KMS-11 (cell line): ENCODE measurements at regions not wholly inside any gene's neighbourhood (a gene's known extent, or its start where the extent isn't known, plus 50 kb on each side); places are given as distances from the start of the nearest gene placed in this dataset.

Experiments used
- H2AFZ ChIP-seq: fragments of 200-600 bp; sonication (generic); 2 replicates; pipeline ENCODE4 v1.6.1; 2016; ENCODE audit warnings: antibody characterized with exemption, mixed run types, low read depth
- H3K27ac ChIP-seq: fragments of 200-600 bp; sonication (generic); 2 replicates; pipeline ENCODE4 v1.6.1; 2016; ENCODE audit warnings: mild to moderate bottlenecking, mixed run types
- H3K27me3 ChIP-seq: fragments of 200-600 bp; sonication (generic); 2 replicates; pipeline ENCODE4 v1.6.1; 2017; ENCODE audit warnings: mild to moderate bottlenecking, low read depth, mixed run types, moderate library complexity; ENCODE audit not compliant: insufficient read depth
- H3K36me3 ChIP-seq: fragments of 200-600 bp; sonication (generic); 2 replicates; pipeline ENCODE4 v1.6.1; 2017; ENCODE audit warnings: mild to moderate bottlenecking, mixed run types; ENCODE audit not compliant: insufficient read depth
- H3K4me1 ChIP-seq: fragments of 200-600 bp; sonication (generic); 2 replicates; pipeline ENCODE4 v1.6.1; 2016; ENCODE audit warnings: mild to moderate bottlenecking, low read depth, mixed run types; ENCODE audit not compliant: poor library complexity, severe bottlenecking
- H3K4me2 ChIP-seq: fragments of 200-600 bp; sonication (generic); 2 replicates; pipeline ENCODE4 v1.7.0; 2016; ENCODE audit warnings: mild to moderate bottlenecking, mixed run types
- H3K4me3 ChIP-seq: fragments of 200-600 bp; sonication (generic); IDR thresholded peaks from 2 replicates; pipeline ENCODE4 v1.6.1; 2017; ENCODE audit warnings: low read depth, low read length, mixed read lengths; ENCODE audit not compliant: insufficient read depth
- H3K79me2 ChIP-seq: fragments of 200-600 bp; sonication (generic); 2 replicates; pipeline ENCODE4 v1.6.1; 2016; ENCODE audit warnings: low read depth, mixed run types; ENCODE audit not compliant: insufficient read depth
- H3K9ac ChIP-seq: fragments of 200-600 bp; sonication (generic); 2 replicates; pipeline ENCODE4 v1.6.1; 2016; ENCODE audit warnings: mild to moderate bottlenecking, mixed run types
- H4K20me1 ChIP-seq: fragments of 200-600 bp; sonication (generic); 2 replicates; pipeline ENCODE4 v1.6.1; 2016; ENCODE audit warnings: mild to moderate bottlenecking, mixed run types; ENCODE audit not compliant: insufficient read depth
- CTCF ChIP-seq: fragments of 200-600 bp; sonication (generic); conservative IDR thresholded peaks from 2 replicates; pipeline ENCODE4 v1.6.1; 2017; ENCODE audit warnings: low read depth, mild to moderate bottlenecking, antibody characterized with exemption, low read length, moderate library complexity, mixed read lengths

- Histone ChIP-seq H3K9ac (no peak overlapping the region), H3K4me3 (no peak overlapping the region), H3K36me3 (no peaks in the 10 kb centered on the region), H3K4me1 (no peaks in the 10 kb centered on the region), H3K27me3 (no peaks in the 10 kb centered on the region), H4K20me1 (no peaks in the 10 kb centered on the region), H3K27ac (no peak overlapping the region), H3K79me2 (no peaks in the 10 kb centered on the region), H3K4me2 (no peak overlapping the region), H2AFZ (no peak overlapping the region)
- no peak for TF ChIP-seq CTCF
These were observed 414.5 kb upstream of the ARRDC3 start for GRCh38 chr5:91797576-91797975.

- Histone ChIP-seq H3K27ac (no peak overlapping the region), H3K36me3 (no peaks in the 10 kb centered on the region), H3K4me3 (no peak overlapping the region), H3K9ac (no peak overlapping the region), H4K20me1 (no peaks in the 10 kb centered on the region), H3K79me2 (no peaks in the 10 kb centered on the region), H2AFZ (no peak overlapping the region), H3K27me3 (no peaks in the 10 kb centered on the region), H3K4me1 (no peaks in the 10 kb centered on the region), H3K4me2 (no peak overlapping the region)
- TF ChIP-seq CTCF, result no peak
These were observed 411.9 kb upstream of the ARRDC3 start for GRCh38 chr5:91794856-91795548.

- Histone ChIP-seq H3K4me3 (no peak overlapping the region), H3K27ac (no peak overlapping the region), H3K4me1 (no peaks in the 10 kb centered on the region), H3K27me3 (no peaks in the 10 kb centered on the region), H3K4me2 (no peak overlapping the region), H4K20me1 (no peaks in the 10 kb centered on the region), H3K36me3 (no peaks in the 10 kb centered on the region), H3K9ac (no peak overlapping the region), H3K79me2 (no peaks in the 10 kb centered on the region), H2AFZ (no peak overlapping the region)
- TF ChIP-seq CTCF, result no peak
These were observed 411.3 kb upstream of the ARRDC3 start for GRCh38 chr5:91794455-91794854.

DNA sequence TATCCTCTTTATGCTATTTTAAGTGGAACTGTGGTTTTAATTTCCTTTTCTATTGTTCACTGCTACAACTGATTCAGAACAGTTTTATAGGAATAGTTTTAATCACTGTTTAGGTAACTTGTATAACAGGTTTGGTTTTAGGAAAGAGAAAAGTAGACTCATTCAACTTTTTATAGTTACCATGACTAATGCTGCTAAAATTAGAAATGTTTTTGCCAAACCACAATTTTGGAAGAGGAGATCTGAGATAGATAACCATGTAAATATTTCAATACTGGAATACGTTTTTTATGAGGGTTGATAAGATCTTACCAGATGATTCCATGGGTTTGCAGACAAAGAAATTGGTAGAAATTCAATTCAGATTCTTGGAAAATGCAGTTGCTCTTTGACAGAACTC lies 404.6 kb upstream of the ARRDC3 start:
- Histone ChIP-seq H3K27me3 (no peaks in the 10 kb centered on the region), H3K4me2 (no peak overlapping the region), H3K4me3 (no peak overlapping the region)

More for the DNA sequence above, 404.6 kb upstream of the ARRDC3 start:
- no peaks in the 10 kb centered on the region for H3K79me2 ChIP-seq
- no peak overlapping the region for H3K9ac ChIP-seq
- peaks cover 8% of the 10 kb centered on the region for H3K4me1 ChIP-seq
- TF ChIP-seq CTCF, result no peak
- H3K36me3 ChIP-seq, result no peaks in the 10 kb centered on the region
- no peak overlapping the region for H2AFZ ChIP-seq
- H4K20me1 ChIP-seq, result no peaks in the 10 kb centered on the region
- H3K27ac ChIP-seq, result no peak overlapping the region
